ENCODE measurements at regions not wholly inside any gene's neighbourhood (a gene's known extent, or its start where the extent isn't known, plus 50 kb on each side); places are given as distances from the start of the nearest gene placed in this dataset.

DNA sequence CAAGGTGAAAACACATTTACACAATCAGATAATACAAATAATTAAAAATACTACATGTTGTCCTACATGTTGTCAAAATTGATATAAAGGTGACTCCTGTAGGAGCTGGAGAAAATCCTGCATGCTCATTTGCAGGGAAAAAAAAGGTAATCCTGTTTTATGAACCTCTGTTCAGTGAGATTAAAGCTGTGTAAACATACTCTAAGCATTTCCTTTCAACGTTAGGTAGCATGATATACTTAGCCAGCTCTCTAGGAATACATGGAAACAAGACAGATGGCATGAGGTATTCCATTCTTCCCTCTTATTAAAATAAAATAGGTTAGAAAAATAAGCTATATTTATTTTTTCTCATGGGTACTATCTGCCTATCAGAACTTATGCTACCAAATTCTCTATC lies 635.7 kb upstream of the FLRT2 start:
- intact Hi-C loops (cut with DNase I; ENCODE audit: low total_unique reads), result no loop called here
- Histone ChIP-seq H3K36me3 (no peaks in the 10 kb centered on the region), H3K4me3 (no peak overlapping the region), H3K4me1 (no peaks in the 10 kb centered on the region), H3K9me3 (no peaks in the 10 kb centered on the region), H3K27me3 (no peaks in the 10 kb centered on the region), H3K27ac (no peak overlapping the region)
- TF ChIP-seq CTCF (IDR thresholded peaks at IDR 0.05) (no peak), EP300 (IDR thresholded peaks at IDR 0.05; ENCODE audit: low read depth) (no peak), POLR2A (IDR thresholded peaks at IDR 0.05) (no peak), POLR2AphosphoS5 (IDR thresholded peaks at IDR 0.05) (no peak)
- 15 to 30% methylated on average over 1 of the region's 1 CpG for WGBS, 2 donors (ENCODE audit: low coverage in 1 of 2)
- in situ Hi-C loops (cut with MboI; ENCODE audit: low pct_ligation_motif_present in 1 of 4, low pct_unique_long_range_greater_than_20kb in 1 of 4, low sequenced_read_pairs in 3 of 4), result no loop called here
- DNase-seq, result no peak

DNA sequence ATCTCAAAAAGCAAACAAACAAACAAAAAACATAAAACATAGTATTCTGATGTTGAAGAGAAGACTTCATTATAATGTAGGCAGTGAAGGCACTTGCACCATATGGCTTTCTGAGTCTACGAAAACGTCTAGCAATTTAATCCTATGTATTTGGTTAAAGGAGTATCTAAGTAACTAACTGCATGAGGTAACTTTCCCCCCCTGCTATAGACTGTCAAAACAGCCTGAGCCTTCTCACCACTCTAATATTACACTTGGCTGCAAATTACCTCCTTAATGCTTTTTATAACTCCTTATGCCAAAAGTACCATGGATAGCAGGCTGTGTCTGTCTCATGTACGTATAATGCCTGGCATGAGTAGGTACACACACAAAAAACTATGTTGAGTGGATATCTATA lies 607.6 kb upstream of the FLRT2 start:
- no peaks in the 10 kb centered on the region for H3K36me3 ChIP-seq
- no peaks in the 10 kb centered on the region for H3K4me1 ChIP-seq
- no peaks in the 10 kb centered on the region for H3K27me3 ChIP-seq
- H3K9me3 ChIP-seq, result no peaks in the 10 kb centered on the region
- 71 to 84% methylated on average over 3 of the region's 3 CpGs for WGBS, 2 donors (ENCODE audit: low coverage in 1 of 2)
- no peak overlapping the region for H3K4me3 ChIP-seq
- no peak for DNase-seq
- no peak overlapping the region for H3K27ac ChIP-seq
- TF ChIP-seq CTCF (IDR thresholded peaks at IDR 0.05), result no peak
- no peak for TF ChIP-seq EP300 (IDR thresholded peaks at IDR 0.05; ENCODE audit: low read depth)
- no peak for TF ChIP-seq POLR2AphosphoS5 (IDR thresholded peaks at IDR 0.05)
- no peak for TF ChIP-seq POLR2A (IDR thresholded peaks at IDR 0.05)
- intact Hi-C loops (cut with DNase I; ENCODE audit: low total_unique reads) (no loop called here), in situ Hi-C loops (cut with MboI; ENCODE audit: low pct_ligation_motif_present in 1 of 4, low pct_unique_long_range_greater_than_20kb in 1 of 4, low sequenced_read_pairs in 3 of 4) (no loop called here)

DNA sequence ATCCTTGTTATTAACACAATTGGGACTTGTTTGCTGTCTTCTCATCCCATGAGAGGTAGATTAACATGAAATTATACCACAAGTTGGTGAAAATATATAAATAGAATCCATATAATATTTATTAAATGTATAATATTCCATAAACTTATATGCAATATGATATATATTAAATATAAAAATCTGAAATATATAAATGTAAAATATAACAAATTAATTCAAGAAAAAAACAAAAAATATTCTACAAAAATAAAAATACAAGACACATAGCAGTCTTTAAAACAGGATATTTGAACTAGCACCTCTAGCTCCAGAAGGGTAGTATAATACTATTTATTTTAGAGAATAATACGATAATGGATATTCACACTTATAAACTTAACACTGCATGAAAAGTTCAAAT lies 603.3 kb upstream of the FLRT2 start:
- Histone ChIP-seq H3K4me1 (no peaks in the 10 kb centered on the region), H3K27me3 (no peaks in the 10 kb centered on the region), H3K9me3 (no peaks in the 10 kb centered on the region), H3K4me3 (no peak overlapping the region), H3K36me3 (no peaks in the 10 kb centered on the region), H3K27ac (no peak overlapping the region)
- DNase-seq, result no peak
- 73 to 91% methylated on average over 1 of the region's 1 CpG for WGBS, 2 donors (ENCODE audit: low coverage in 1 of 2)
- in situ Hi-C loops (cut with MboI; ENCODE audit: low pct_ligation_motif_present in 1 of 4, low pct_unique_long_range_greater_than_20kb in 1 of 4, low sequenced_read_pairs in 3 of 4), result no loop called here
- TF ChIP-seq POLR2AphosphoS5 (IDR thresholded peaks at IDR 0.05), result no peak
- no peak for TF ChIP-seq EP300 (IDR thresholded peaks at IDR 0.05; ENCODE audit: low read depth)
- no peak for TF ChIP-seq CTCF (IDR thresholded peaks at IDR 0.05)
- TF ChIP-seq POLR2A (IDR thresholded peaks at IDR 0.05), result no peak
- intact Hi-C loops (cut with DNase I; ENCODE audit: low total_unique reads), result no loop called here

DNA sequence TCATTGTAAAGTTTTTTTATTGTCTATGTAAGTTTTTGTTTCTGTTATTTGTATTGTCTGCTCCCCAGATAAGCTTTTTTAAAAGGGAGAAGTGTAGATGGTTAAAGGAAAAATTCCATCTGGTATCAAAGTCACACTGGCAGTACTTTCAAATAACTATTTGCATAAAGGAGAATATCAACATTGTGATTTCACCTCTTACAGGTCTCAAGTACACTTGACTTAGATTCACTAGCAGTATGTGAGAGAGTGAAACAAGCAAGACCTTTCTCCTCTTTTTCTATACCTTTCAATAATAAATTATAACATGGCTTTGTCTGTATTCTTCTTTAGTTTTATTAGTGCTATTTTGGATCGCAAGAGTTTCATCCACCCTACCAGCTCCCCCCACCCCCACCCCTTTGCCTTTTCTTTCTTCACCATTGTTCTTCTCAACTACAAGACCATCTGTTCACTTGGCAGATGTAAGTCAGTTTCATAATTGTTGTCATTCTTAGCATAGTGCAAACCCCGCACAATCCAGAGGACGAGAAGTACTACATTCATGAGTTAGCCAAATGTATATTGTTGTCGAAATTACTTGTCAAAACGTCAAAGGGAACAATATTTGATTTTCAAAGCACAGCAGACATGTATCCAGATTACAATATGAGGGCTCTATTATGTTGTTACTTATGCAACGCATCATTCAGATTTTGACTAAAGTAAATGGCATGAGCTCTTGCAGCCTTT lies 602.7 kb upstream of the FLRT2 start:
- no peak overlapping the region for H3K27ac ChIP-seq
- H3K4me3 ChIP-seq, result no peak overlapping the region
- no peaks in the 10 kb centered on the region for H3K36me3 ChIP-seq
- no peaks in the 10 kb centered on the region for H3K4me1 ChIP-seq
- in situ Hi-C loops (cut with MboI; ENCODE audit: low pct_ligation_motif_present in 1 of 4, low pct_unique_long_range_greater_than_20kb in 1 of 4, low sequenced_read_pairs in 3 of 4) (no loop called here), intact Hi-C loops (cut with DNase I; ENCODE audit: low total_unique reads) (no loop called here)
- no peak for DNase-seq
- WGBS, 2 donors (ENCODE audit: low coverage in 1 of 2), result 67 to 75% methylated on average over 4 to 6 of the region's 6 CpGs
- TF ChIP-seq EP300 (IDR thresholded peaks at IDR 0.05; ENCODE audit: low read depth), result no peak
- TF ChIP-seq POLR2A (IDR thresholded peaks at IDR 0.05), result no peak
- H3K27me3 ChIP-seq, result no peaks in the 10 kb centered on the region
- no peaks in the 10 kb centered on the region for H3K9me3 ChIP-seq

- Histone ChIP-seq H3K4me1 (no peaks in the 10 kb centered on the region), H3K9me3 (no peaks in the 10 kb centered on the region), H3K36me3 (no peaks in the 10 kb centered on the region), H3K27me3 (no peaks in the 10 kb centered on the region), H3K4me3 (no peak overlapping the region), H3K27ac (no peak overlapping the region)
- intact Hi-C loops (cut with DNase I; ENCODE audit: low total_unique reads) (no loop called here), in situ Hi-C loops (cut with MboI; ENCODE audit: low pct_ligation_motif_present in 1 of 4, low pct_unique_long_range_greater_than_20kb in 1 of 4, low sequenced_read_pairs in 3 of 4) (no loop called here)
- no peak for DNase-seq
- WGBS, 2 donors (ENCODE audit: low coverage in 1 of 2), result 76 to 100% methylated on average over 1 of the region's 1 CpG
- TF ChIP-seq CTCF (IDR thresholded peaks at IDR 0.05), result no peak
- TF ChIP-seq POLR2A (IDR thresholded peaks at IDR 0.05), result no peak
- TF ChIP-seq EP300 (IDR thresholded peaks at IDR 0.05; ENCODE audit: low read depth), result no peak
- TF ChIP-seq POLR2AphosphoS5 (IDR thresholded peaks at IDR 0.05), result no peak
Observed at GRCh38 chr14:84929086-84929485, 600.9 kb upstream of the FLRT2 start.

Measured in transverse colon (tissue), 4 donors.